Small intestine (tissue), 7 donors: ENCODE measurements at regions not wholly inside any gene's neighbourhood (a gene's known extent, or its start where the extent isn't known, plus 50 kb on each side); places are given as distances from the start of the nearest gene placed in this dataset.
A peak's percentile ranks its signal among the peaks of the same experiment; 100 is the strongest.

ENCODE experiments used
- DNase-seq, 2 donors: peaks; one replicate each; pipeline versions ENCODE4 v3.0.0 to v3.0.0-alpha.2; 2013
- FAIRE-seq: peaks from 2 replicates; lab custom pipeline; 2012; peaks lifted over from hg19 to GRCh38; lab: Jason Lieb, UNC
- H3K27ac ChIP-seq, 3 donors: one replicate each; pipeline ENCODE4 v1.5.1; 2013; ENCODE audit warnings: low read length in 2 of 3, mild to moderate bottlenecking in 2 of 3, control low read depth in 1 of 3, inconsistent platforms in 1 of 3, low read depth in 1 of 3, moderate library complexity in 1 of 3
- H3K27me3 ChIP-seq, 3 donors: one replicate each; pipeline ENCODE4 v1.6.1; 2013; ENCODE audit warnings: low read length in 3 of 3, inconsistent platforms in 1 of 3; ENCODE audit not compliant: control insufficient read depth in 3 of 3, insufficient read depth in 3 of 3
- H3K36me3 ChIP-seq, 3 donors: one replicate each; pipeline ENCODE4 v1.6.1; 2013; ENCODE audit warnings: low read length in 3 of 3, inconsistent platforms in 1 of 3, low read depth in 1 of 3, mild to moderate bottlenecking in 1 of 3, moderate library complexity in 1 of 3; ENCODE audit not compliant: control insufficient read depth in 3 of 3, insufficient read depth in 2 of 3
- H3K4me1 ChIP-seq, 3 donors: one replicate each; pipeline ENCODE4 v1.6.1; 2013; ENCODE audit warnings: low read length in 2 of 3, inconsistent platforms in 1 of 3, low read depth in 1 of 3, mild to moderate bottlenecking in 1 of 3, moderate library complexity in 1 of 3; ENCODE audit not compliant: control insufficient read depth in 3 of 3, insufficient read depth in 2 of 3
- H3K4me3 ChIP-seq, 3 donors: one replicate each; pipeline ENCODE4 v1.5.1; 2013; ENCODE audit warnings: low read length in 3 of 3, control low read depth in 1 of 3, inconsistent platforms in 1 of 3, low read depth in 1 of 3, mild to moderate bottlenecking in 1 of 3, moderate library complexity in 1 of 3
- H3K9me3 ChIP-seq, 2 donors: one replicate each; pipeline ENCODE4 v1.6.1; 2013; ENCODE audit warnings: low read depth in 1 of 2, low read length in 1 of 2; ENCODE audit not compliant: control insufficient read depth in 2 of 2, insufficient read depth in 1 of 2
- WGBS, 3 donors: extraction: QIAGEN DNeasy Blood & Tissue Kit; methylation state at CpG; one replicate each; pipeline ENCODE4 v1.1.7; 2013; 5-methylcytosine and 5-hydroxymethylcytosine counted together
- donor health status: healthy with polysubstance abuse.
- donor health status: control.
- donor health status: control.
- donor health status: Bipolar disorder and iron deficiency.
- donor health status: healthy.

GRCh38 chr5:165184183-165184582 is 1678.8 kb downstream of the MAT2B start:
- no peaks in the 10 kb centered on the region for H3K36me3 ChIP-seq
- peaks cover 0 to 14% of the 10 kb centered on the region in 2 donors for H3K9me3 ChIP-seq
- H3K27ac ChIP-seq, result no peak overlapping the region
- DNase-seq (no peak), FAIRE-seq (no peak)
- H3K4me3 ChIP-seq, result no peak overlapping the region
- 81 to 94% (median 92%) methylated on average over 2 of the region's 2 CpGs for WGBS, 3 donors
- H3K27me3 ChIP-seq, result no peaks in the 10 kb centered on the region
- H3K4me1 ChIP-seq, result no peaks in the 10 kb centered on the region

- Histone ChIP-seq H3K9me3 (peaks cover 0 to 14% of the 10 kb centered on the region in 2 donors), H3K36me3 (no peaks in the 10 kb centered on the region), H3K4me1 (no peaks in the 10 kb centered on the region), H3K27me3 (no peaks in the 10 kb centered on the region), H3K4me3 (no peak overlapping the region), H3K27ac (no peak overlapping the region)
- FAIRE-seq (no peak), DNase-seq (peak in 1 of 2 donors; percentile 17)
- WGBS, 3 donors, result 35 to 54% (median 43%) methylated on average over 2 of the region's 2 CpGs
Observed at GRCh38 chr5:165185716-165186115, 1680.3 kb downstream of the MAT2B start.

GRCh38 chr5:165187815-165188214 is 1682.4 kb downstream of the MAT2B start:
- H3K27me3 ChIP-seq, result no peaks in the 10 kb centered on the region
- no peaks in the 10 kb centered on the region for H3K4me1 ChIP-seq
- no peak overlapping the region for H3K27ac ChIP-seq
- no peak overlapping the region for H3K4me3 ChIP-seq
- peaks cover 0 to 14% of the 10 kb centered on the region in 2 donors for H3K9me3 ChIP-seq
- H3K36me3 ChIP-seq, result no peaks in the 10 kb centered on the region
- FAIRE-seq (no peak), DNase-seq (no peak)

GRCh38 chr5:165188556-165189175 is 1683.2 kb downstream of the MAT2B start:
- Histone ChIP-seq H3K9me3 (peaks cover 0 to 12% of the 10 kb centered on the region in 2 donors), H3K27me3 (no peaks in the 10 kb centered on the region), H3K27ac (no peak overlapping the region), H3K4me3 (no peak overlapping the region), H3K36me3 (no peaks in the 10 kb centered on the region), H3K4me1 (no peaks in the 10 kb centered on the region)
- no peak for DNase-seq
- no peak for FAIRE-seq
- 47 to 51% (median 50%) methylated on average over 1 of the region's 1 CpG for WGBS, 3 donors

- H3K4me1 ChIP-seq, result no peaks in the 10 kb centered on the region
- no peaks in the 10 kb centered on the region for H3K9me3 ChIP-seq
- WGBS, 3 donors, result 88 to 89% (median 89%) methylated on average over 3 of the region's 3 CpGs
- H3K27ac ChIP-seq, result no peak overlapping the region
- H3K4me3 ChIP-seq, result no peak overlapping the region
- FAIRE-seq, result no peak
- H3K27me3 ChIP-seq, result no peaks in the 10 kb centered on the region
- DNase-seq, result no peak
- H3K36me3 ChIP-seq, result no peaks in the 10 kb centered on the region
Observed at GRCh38 chr5:165196961-165197360, 1691.5 kb downstream of the MAT2B start.

- Histone ChIP-seq H3K27ac (no peak overlapping the region), H3K36me3 (no peaks in the 10 kb centered on the region), H3K4me1 (no peaks in the 10 kb centered on the region), H3K4me3 (no peak overlapping the region), H3K27me3 (no peaks in the 10 kb centered on the region), H3K9me3 (no peaks in the 10 kb centered on the region)
- FAIRE-seq (no peak), DNase-seq (no peak)
- WGBS, 3 donors, result 22 to 47% (median 30%) methylated on average over 3 of the region's 3 CpGs
Observed at GRCh38 chr5:165201369-165201768, 1696.0 kb downstream of the MAT2B start.

- no peak for DNase-seq
- Histone ChIP-seq H3K9me3 (no peaks in the 10 kb centered on the region), H3K27me3 (no peaks in the 10 kb centered on the region), H3K36me3 (no peaks in the 10 kb centered on the region), H3K4me1 (no peaks in the 10 kb centered on the region), H3K4me3 (no peak overlapping the region), H3K27ac (no peak overlapping the region)
- FAIRE-seq, result no peak
Observed at GRCh38 chr5:165201771-165202518, 1696.5 kb downstream of the MAT2B start.

GRCh38 chr5:165202519-165202910 is 1697.1 kb downstream of the MAT2B start:
- Histone ChIP-seq H3K4me1 (no peaks in the 10 kb centered on the region), H3K36me3 (no peaks in the 10 kb centered on the region), H3K9me3 (no peaks in the 10 kb centered on the region), H3K4me3 (no peak overlapping the region), H3K27ac (no peak overlapping the region), H3K27me3 (no peaks in the 10 kb centered on the region)
- WGBS, 3 donors, result 68 to 83% (median 82%) methylated on average over 3 of the region's 3 CpGs
- FAIRE-seq (no peak), DNase-seq (no peak)
